ENCODE measurements at regions not wholly inside any gene's neighbourhood (a gene's known extent, or its start where the extent isn't known, plus 50 kb on each side); places are given as distances from the start of the nearest gene placed in this dataset.

- no peak overlapping the region for H2BK15ac ChIP-seq (ENCODE audit: low read depth, low read length)
- ATAC-seq (ENCODE audit: low read depth) (no peak), DNase-seq (no peak)
- H3K27me3 ChIP-seq (ENCODE audit: control insufficient read depth, insufficient read depth, low read length) = no peaks in the 10 kb centered on the region
- H3K79me1 ChIP-seq (ENCODE audit: low read depth in 1 of 2, low read length in 2 of 2) = no peaks in the 10 kb centered on the region
- H2AK9ac ChIP-seq (replicated peaks; ENCODE audit: low read depth, low read length, poor library complexity) = no peak overlapping the region
- no peak overlapping the region for H4K91ac ChIP-seq (ENCODE audit: insufficient read depth, low read depth, low read length)
- WGBS, 2 experiments (ENCODE audit: extremely low coverage in 2 of 2, insufficient read length in 1 of 2) = 33% methylated on average over 2 of the region's 10 CpGs; no CpG with 5 or more reads in 1 of the 2 experiments
- no peaks in the 10 kb centered on the region for H3K36me3 ChIP-seq (ENCODE audit: control insufficient read depth, insufficient read depth, low read length)
- H4K5ac ChIP-seq (ENCODE audit: low read depth, low read length) = no peak overlapping the region
- no peaks in the 10 kb centered on the region for H3K9me1 ChIP-seq (ENCODE audit: insufficient read depth, low read length)
- H4K20me1 ChIP-seq (ENCODE audit: insufficient read depth, low read length) = no peaks in the 10 kb centered on the region
- H2BK20ac ChIP-seq (ENCODE audit: low read depth, low read length) = no peak overlapping the region
- H3K27ac ChIP-seq (ENCODE audit: insufficient read depth, low read length) = no peak overlapping the region
- TF ChIP-seq MAFK (IDR thresholded peaks at IDR 0.05; ENCODE audit: low read depth, low read length) (no peak), CEBPB (IDR thresholded peaks at IDR 0.05; ENCODE audit: low read depth, low read length) (no peak), RCOR1 (IDR thresholded peaks at IDR 0.05; ENCODE audit: insufficient replicate concordance, low read length) (no peak), MAZ (IDR thresholded peaks at IDR 0.05; ENCODE audit: borderline replicate concordance, low read depth, low read length) (no peak), BHLHE40 (IDR thresholded peaks at IDR 0.05; ENCODE audit: low read depth, low read length) (no peak), POLR2A (IDR thresholded peaks at IDR 0.05; ENCODE audit: low read depth, low read length) (no peak), CTCF (conservative IDR thresholded peaks at IDR 0.05; ENCODE audit: low read depth, low read length) (no peak), USF2 (IDR thresholded peaks at IDR 0.05; ENCODE audit: low read depth, low read length) (no peak), ELK1 (IDR thresholded peaks at IDR 0.05; ENCODE audit: borderline replicate concordance, low read depth, low read length) (no peak), RFX5 (IDR thresholded peaks at IDR 0.05; ENCODE audit: low read depth, low read length) (no peak), NFE2L2 (IDR thresholded peaks at IDR 0.05; ENCODE audit: low read depth, low read length) (no peak), RAD21 (IDR thresholded peaks at IDR 0.05; ENCODE audit: low read length) (no peak), MXI1 (IDR thresholded peaks at IDR 0.05; ENCODE audit: borderline replicate concordance, low read depth, low read length) (no peak), CHD1 (IDR thresholded peaks at IDR 0.05; ENCODE audit: low read depth, low read length) (no peak), FOS (IDR thresholded peaks at IDR 0.05; ENCODE audit: low read depth, low read length) (no peak)
- no peak overlapping the region for H3K4ac ChIP-seq (ENCODE audit: low read depth, low read length)
- intact Hi-C loops (cut with micrococcal nuclease) = no loop called here
- H3K14ac ChIP-seq (replicated peaks; ENCODE audit: low read depth, low read length) = no peak overlapping the region
- dilution Hi-C loops (cut with HindIII; ENCODE audit: low sequenced_read_pairs, unreplicated experiment) = no loop called here
- H3K56ac ChIP-seq (ENCODE audit: extremely low read depth, insufficient read depth, low read length) = no peak overlapping the region
- no peak overlapping the region for H2BK5ac ChIP-seq (ENCODE audit: low read depth, low read length, poor library complexity, severe bottlenecking)
- in situ Hi-C loops (cut with MboI; ENCODE audit: low sequenced_read_pairs) = no loop called here
- no peak overlapping the region for H2AK5ac ChIP-seq (ENCODE audit: low read depth, low read length)
- H2BK120ac ChIP-seq (ENCODE audit: low read depth, low read length) = no peak overlapping the region
- H4K8ac ChIP-seq (ENCODE audit: low read depth in 2 of 2, low read length in 2 of 2) = no peak overlapping the region
- BruUV-seq (replicated peaks) = no TSS peak
- H3K4me3 ChIP-seq (ENCODE audit: insufficient read depth, low read depth, low read length) = no peak overlapping the region
- H2AFZ ChIP-seq (replicated peaks; ENCODE audit: low read length, poor library complexity) = no peak overlapping the region
- no peak overlapping the region for H3K23ac ChIP-seq (ENCODE audit: low read depth, low read length)
- no peak overlapping the region for H3K4me2 ChIP-seq (ENCODE audit: low read depth, low read length)
- no peak overlapping the region for H3K9ac ChIP-seq (ENCODE audit: low read depth, low read length)
- no peaks in the 10 kb centered on the region for H3K4me1 ChIP-seq (ENCODE audit: control insufficient read depth, insufficient read depth, low read length)
- ChIA-PET POLR2A (ENCODE audit: unreplicated experiment) (no interaction called here), CTCF (no interaction called here)
- H3K9me3 ChIP-seq (ENCODE audit: control insufficient read depth, insufficient read depth, low read length) = peaks cover 36% of the 10 kb centered on the region
- H3K18ac ChIP-seq (ENCODE audit: low read depth, low read length) = no peak overlapping the region
Observed at GRCh38 chr6:168197636-168198301, 118.8 kb upstream of the FRMD1 start.

All from IMR-90 (cell line).